DOHH2 (cell line): ENCODE measurements at regions not wholly inside any gene's neighbourhood (a gene's known extent, or its start where the extent isn't known, plus 50 kb on each side); places are given as distances from the start of the nearest gene placed in this dataset.

Experiments
- H3F3A ChIP-seq: fragments of 200-600 bp; sonication (generic), shearing (Covaris generic); 2 replicates; pipeline ENCODE4 v1.6.0; 2016; ENCODE audit warnings: antibody characterized with exemption, mild to moderate bottlenecking; ENCODE audit not compliant: control insufficient read depth, insufficient read depth
- H3K27ac ChIP-seq: fragments of 200-600 bp; sonication (generic); 2 replicates; pipeline ENCODE4 v1.5.1; 2014; ENCODE audit warnings: low read depth, mild to moderate bottlenecking, low read length, moderate library complexity
- H3K27me3 ChIP-seq: fragments of 200-600 bp; sonication (generic); 2 replicates; pipeline ENCODE4 v1.6.1; 2014; ENCODE audit warnings: mild to moderate bottlenecking, low read length, mixed read lengths; ENCODE audit not compliant: control insufficient read depth
- H3K36me3 ChIP-seq: fragments of 200-600 bp; sonication (generic); 2 replicates; pipeline ENCODE4 v1.6.1; 2014; ENCODE audit warnings: mild to moderate bottlenecking, low read length, moderate library complexity, mixed read lengths; ENCODE audit not compliant: control insufficient read depth
- H3K4me1 ChIP-seq: fragments of 200-600 bp; sonication (generic); 2 replicates; pipeline ENCODE4 v1.6.1; 2014; ENCODE audit warnings: mild to moderate bottlenecking, low read length, mixed read lengths; ENCODE audit not compliant: control insufficient read depth
- H3K4me2 ChIP-seq: fragments of 200-600 bp; sonication (generic); 2 replicates; pipeline ENCODE4 v1.6.0; 2014; ENCODE audit warnings: mild to moderate bottlenecking, low read length, moderate library complexity
- H3K4me3 ChIP-seq: fragments of 200-600 bp; sonication (generic); 2 replicates; pipeline ENCODE4 v1.5.1; 2014; ENCODE audit warnings: mild to moderate bottlenecking, low read length, mixed read lengths
- H3K79me2 ChIP-seq: fragments of 200-600 bp; sonication (generic); 2 replicates; pipeline ENCODE4 v1.6.1; 2014; ENCODE audit warnings: mild to moderate bottlenecking, low read length, mixed read lengths; ENCODE audit not compliant: control insufficient read depth
- H3K9me2 ChIP-seq: fragments of 200-600 bp; sonication (generic); replicated peaks from 2 replicates; pipeline ENCODE4 v1.6.1; 2014; ENCODE audit warnings: mild to moderate bottlenecking, low read length, mixed read lengths; ENCODE audit not compliant: control insufficient read depth
- H3K9me3 ChIP-seq: fragments of 200-600 bp; sonication (generic); 2 replicates; pipeline ENCODE4 v1.6.1; 2014; ENCODE audit warnings: antibody characterized with exemption, low read length, mixed read lengths; ENCODE audit not compliant: control insufficient read depth, insufficient read depth
- H4K20me1 ChIP-seq: fragments of 200-600 bp; sonication (generic); 2 replicates; pipeline ENCODE4 v1.6.0; 2014; ENCODE audit warnings: low read depth, mild to moderate bottlenecking, antibody characterized with exemption, low read length, moderate library complexity; ENCODE audit not compliant: control insufficient read depth, insufficient read depth
- CTCF ChIP-seq: fragments of 200-600 bp; sonication (generic); IDR thresholded peaks from one replicate; pipeline ENCODE4 v1.5.1; 2014; ENCODE audit warnings: antibody characterized with exemption, mild to moderate bottlenecking, low read depth, low read length; ENCODE audit not compliant: poor library complexity, severe bottlenecking
- EZH2phosphoT487 ChIP-seq: fragments of 200-600 bp; sonication (generic); IDR thresholded peaks from 2 replicates; pipeline ENCODE4 v1.6.1; 2017; ENCODE audit warnings: borderline replicate concordance, mild to moderate bottlenecking, antibody characterized with exemption, low read length, moderate library complexity, mixed read lengths

GRCh38 chr6:17197607-17198006, 83.6 kb upstream of the RBM24 start:
- no peak for TF ChIP-seq CTCF
- H3K4me2 ChIP-seq, result no peak overlapping the region
- H3K27me3 ChIP-seq, result no peaks in the 10 kb centered on the region
- H3K27ac ChIP-seq, result no peak overlapping the region
- peaks cover 5% of the 10 kb centered on the region; the same call in 1 of the 2 replicates for H3K9me3 ChIP-seq
- H4K20me1 ChIP-seq, result no peaks in the 10 kb centered on the region
- H3K9me2 ChIP-seq, result no peaks in the 10 kb centered on the region
- no peaks in the 10 kb centered on the region for H3K79me2 ChIP-seq
- H3K4me1 ChIP-seq, result no peaks in the 10 kb centered on the region
- H3F3A ChIP-seq, result no peaks in the 10 kb centered on the region
- no peaks in the 10 kb centered on the region for H3K36me3 ChIP-seq
- no peak overlapping the region for H3K4me3 ChIP-seq

- no peak overlapping the region for H3K4me2 ChIP-seq
- no peaks in the 10 kb centered on the region for H3K79me2 ChIP-seq
- H3K27ac ChIP-seq, result no peak overlapping the region
- no peaks in the 10 kb centered on the region for H3K36me3 ChIP-seq
- peaks cover 5% of the 10 kb centered on the region; the same call in 1 of the 2 replicates for H3K9me3 ChIP-seq
- no peak for TF ChIP-seq EZH2phosphoT487
- peak; percentile 14 for TF ChIP-seq CTCF
- no peaks in the 10 kb centered on the region for H4K20me1 ChIP-seq
- H3K4me3 ChIP-seq, result no peak overlapping the region
- H3F3A ChIP-seq, result no peaks in the 10 kb centered on the region
- no peaks in the 10 kb centered on the region for H3K27me3 ChIP-seq
- no peaks in the 10 kb centered on the region for H3K4me1 ChIP-seq
- no peaks in the 10 kb centered on the region for H3K9me2 ChIP-seq
Observed at GRCh38 chr6:17200395-17200794, 80.8 kb upstream of the RBM24 start.

DNA sequence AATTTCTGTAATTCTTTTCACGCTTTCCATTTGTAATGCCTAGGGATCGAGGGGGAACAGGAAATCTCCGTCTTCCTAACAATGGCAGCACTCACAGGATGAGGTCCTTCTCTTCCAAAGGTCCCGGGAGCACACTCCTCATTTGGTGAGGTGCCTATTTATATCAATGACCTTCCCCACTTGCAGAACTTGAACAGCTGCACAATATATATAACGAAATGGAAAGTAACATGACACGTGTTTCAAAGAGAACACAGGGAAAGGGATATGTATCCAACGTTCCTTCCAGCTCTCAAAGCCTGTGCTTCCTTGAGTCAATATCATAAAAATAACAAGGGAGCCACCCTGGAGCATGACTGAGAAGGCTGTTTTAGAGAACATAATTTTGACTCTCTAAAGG, 78.6 kb upstream of the RBM24 start:
- no peaks in the 10 kb centered on the region for H3K9me2 ChIP-seq
- no peaks in the 10 kb centered on the region for H3K4me1 ChIP-seq
- H3K27ac ChIP-seq, result no peak overlapping the region
- H3K27me3 ChIP-seq, result no peaks in the 10 kb centered on the region
- no peak overlapping the region for H3K4me3 ChIP-seq
- peaks cover 10% of the 10 kb centered on the region; the same call in 1 of the 2 replicates for H3K9me3 ChIP-seq
- H3F3A ChIP-seq, result no peaks in the 10 kb centered on the region
- no peaks in the 10 kb centered on the region for H3K36me3 ChIP-seq
- H3K79me2 ChIP-seq, result no peaks in the 10 kb centered on the region
- no peak overlapping the region for H3K4me2 ChIP-seq
- H4K20me1 ChIP-seq, result no peaks in the 10 kb centered on the region
- TF ChIP-seq CTCF (no peak), EZH2phosphoT487 (no peak)

DNA sequence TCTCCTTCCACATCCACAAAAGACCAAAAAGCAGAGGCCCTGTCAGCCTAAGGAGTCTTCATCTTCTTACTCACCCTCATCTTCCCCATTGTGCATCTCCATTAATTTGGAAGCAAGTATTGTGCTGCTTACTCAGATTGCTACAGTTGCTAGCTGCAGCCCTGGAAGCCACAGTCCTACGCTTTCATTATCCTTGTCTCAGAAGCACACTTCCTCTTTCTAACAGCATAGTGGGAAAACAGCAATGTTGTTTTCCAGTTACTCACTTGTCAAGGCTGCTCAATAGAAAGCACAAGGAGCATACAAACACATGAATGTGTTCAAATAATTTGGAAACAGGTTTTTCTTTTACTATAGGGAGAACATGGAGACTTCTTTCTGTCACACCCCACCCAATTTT, 76.6 kb upstream of the RBM24 start:
- no peaks in the 10 kb centered on the region for H3K36me3 ChIP-seq
- no peak overlapping the region for H3K4me3 ChIP-seq
- no peak overlapping the region for H3K4me2 ChIP-seq
- TF ChIP-seq EZH2phosphoT487 (no peak), CTCF (no peak)
- no peaks in the 10 kb centered on the region for H3F3A ChIP-seq
- H3K27ac ChIP-seq, result no peak overlapping the region
- no peaks in the 10 kb centered on the region for H4K20me1 ChIP-seq
- no peaks in the 10 kb centered on the region for H3K4me1 ChIP-seq
- no peaks in the 10 kb centered on the region for H3K9me2 ChIP-seq
- no peaks in the 10 kb centered on the region for H3K79me2 ChIP-seq
- H3K27me3 ChIP-seq, result no peaks in the 10 kb centered on the region
- H3K9me3 ChIP-seq, result peaks cover 10% of the 10 kb centered on the region; the same call in 1 of the 2 replicates
